Mesenchymal stem cell (in vitro differentiated cells and primary cell): ENCODE measurements at regions not wholly inside any gene's neighbourhood (a gene's known extent, or its start where the extent isn't known, plus 50 kb on each side); places are given as distances from the start of the nearest gene placed in this dataset.

Source experiments
- DNase-seq: peaks from one replicate; pipeline ENCODE4 v3.0.0-alpha.2; 2013
- H2AFZ ChIP-seq: one replicate; pipeline ENCODE4 v1.6.1; 2013; ENCODE audit warnings: low read depth, mild to moderate bottlenecking, control low read depth, inconsistent platforms, low read length, moderate library complexity
- H2AK5ac ChIP-seq: 2 replicates; pipeline ENCODE4 v1.6.1; 2013; ENCODE audit warnings: low read length, moderate library complexity, mild to moderate bottlenecking, inconsistent platforms; ENCODE audit not compliant: severe bottlenecking
- H2BK120ac ChIP-seq: one replicate; pipeline ENCODE4 v1.6.1; 2013; ENCODE audit warnings: low read depth, mild to moderate bottlenecking, inconsistent platforms, low read length, moderate library complexity
- H2BK12ac ChIP-seq, 2 experiments: one replicate each; pipeline ENCODE4 v1.6.1; 2013; ENCODE audit warnings: inconsistent platforms in 2 of 2, low read length in 2 of 2, mild to moderate bottlenecking in 2 of 2, moderate library complexity in 2 of 2, control low read depth in 1 of 2
- H2BK15ac ChIP-seq: one replicate; pipeline ENCODE4 v1.6.1; 2013; ENCODE audit warnings: mild to moderate bottlenecking, low read depth, inconsistent platforms; ENCODE audit not compliant: poor library complexity, severe bottlenecking
- H2BK5ac ChIP-seq: 2 replicates; pipeline ENCODE4 v1.6.1; 2013; ENCODE audit warnings: low read depth, mild to moderate bottlenecking, low read length, control low read depth, inconsistent platforms; ENCODE audit not compliant: poor library complexity, severe bottlenecking
- H3K14ac ChIP-seq, 2 experiments: one replicate each; pipeline ENCODE4 v1.6.1; 2013; ENCODE audit warnings: inconsistent platforms in 2 of 2, low read length in 2 of 2, control low read depth in 1 of 2, mild to moderate bottlenecking in 1 of 2, moderate library complexity in 1 of 2
- H3K18ac ChIP-seq, 2 experiments: one replicate each; pipeline ENCODE4 v1.6.1; 2013; ENCODE audit warnings: inconsistent platforms in 2 of 2, low read length in 2 of 2, control low read depth in 1 of 2, low read depth in 1 of 2, mild to moderate bottlenecking in 1 of 2
- H3K23ac ChIP-seq, 2 experiments: one replicate each; pipeline ENCODE4 v1.6.1; 2013; ENCODE audit warnings: inconsistent platforms in 2 of 2, low read length in 2 of 2, mild to moderate bottlenecking in 2 of 2, moderate library complexity in 2 of 2, control low read depth in 1 of 2
- H3K27ac ChIP-seq: 2 replicates; pipeline ENCODE4 v1.5.1; 2013; ENCODE audit warnings: mild to moderate bottlenecking, moderate library complexity, low read length, control low read depth, inconsistent platforms; ENCODE audit not compliant: poor library complexity, severe bottlenecking
- H3K27me3 ChIP-seq, 2 experiments: 2 replicates each; pipeline versions ENCODE4 v1.6.1 to v1.7.0; 2013; ENCODE audit warnings: low read length in 2 of 2, mild to moderate bottlenecking in 2 of 2, moderate library complexity in 2 of 2, control low read depth in 1 of 2, inconsistent platforms in 1 of 2; ENCODE audit not compliant: control insufficient read depth in 1 of 2, insufficient read depth in 1 of 2
- H3K36me3 ChIP-seq, 2 experiments: 2 replicates each; pipeline versions ENCODE4 v1.6.1 to v1.7.0; 2013; ENCODE audit warnings: low read length in 2 of 2, control low read depth in 1 of 2, inconsistent platforms in 1 of 2, low read depth in 1 of 2, mild to moderate bottlenecking in 1 of 2; ENCODE audit not compliant: insufficient read depth in 2 of 2, control insufficient read depth in 1 of 2
- H3K4ac ChIP-seq, 2 experiments: one replicate each; pipeline ENCODE4 v1.6.1; 2013; ENCODE audit warnings: inconsistent platforms in 2 of 2, low read length in 2 of 2, mild to moderate bottlenecking in 2 of 2, moderate library complexity in 2 of 2, control low read depth in 1 of 2, low read depth in 1 of 2
- H3K4me1 ChIP-seq: 2 replicates; pipeline ENCODE4 v1.6.1; 2013; ENCODE audit warnings: low read depth, low read length, control low read depth; ENCODE audit not compliant: control insufficient read depth, insufficient read depth
- H3K4me2 ChIP-seq: 2 replicates; pipeline ENCODE4 v1.6.1; 2013; ENCODE audit warnings: low read length, mild to moderate bottlenecking, inconsistent platforms; ENCODE audit not compliant: poor library complexity, severe bottlenecking
- H3K4me3 ChIP-seq, 2 experiments: 2 replicates each; pipeline versions ENCODE4 v1.5.1 to v1.7.0; 2013; ENCODE audit warnings: low read length in 2 of 2, mild to moderate bottlenecking in 2 of 2, control low read depth in 1 of 2, low read depth in 1 of 2; ENCODE audit not compliant: insufficient read depth in 1 of 2
- H3K79me1 ChIP-seq: replicated peaks from 2 replicates; pipeline ENCODE4 v1.6.1; 2013; ENCODE audit warnings: mild to moderate bottlenecking, control low read depth, low read length, inconsistent platforms; ENCODE audit not compliant: poor library complexity, severe bottlenecking
- H3K9ac ChIP-seq: 2 replicates; pipeline ENCODE4 v1.7.0; 2013; ENCODE audit warnings: mild to moderate bottlenecking, low read length, moderate library complexity
- H3K9me3 ChIP-seq: 2 replicates; pipeline ENCODE4 v1.7.0; 2013; ENCODE audit warnings: mild to moderate bottlenecking, low read length; ENCODE audit not compliant: control insufficient read depth
- H4K8ac ChIP-seq: one replicate; pipeline ENCODE4 v1.6.1; 2013; ENCODE audit warnings: inconsistent platforms, mild to moderate bottlenecking, low read length, moderate library complexity
- H4K91ac ChIP-seq: one replicate; pipeline ENCODE4 v1.6.1; 2013; ENCODE audit warnings: mild to moderate bottlenecking, low read length, inconsistent platforms
- WGBS: methylation state at CpG from one replicate; pipeline ENCODE4 v1.1.7; 2013; ENCODE audit warnings: mixed read lengths; 5-methylcytosine and 5-hydroxymethylcytosine counted together

DNA sequence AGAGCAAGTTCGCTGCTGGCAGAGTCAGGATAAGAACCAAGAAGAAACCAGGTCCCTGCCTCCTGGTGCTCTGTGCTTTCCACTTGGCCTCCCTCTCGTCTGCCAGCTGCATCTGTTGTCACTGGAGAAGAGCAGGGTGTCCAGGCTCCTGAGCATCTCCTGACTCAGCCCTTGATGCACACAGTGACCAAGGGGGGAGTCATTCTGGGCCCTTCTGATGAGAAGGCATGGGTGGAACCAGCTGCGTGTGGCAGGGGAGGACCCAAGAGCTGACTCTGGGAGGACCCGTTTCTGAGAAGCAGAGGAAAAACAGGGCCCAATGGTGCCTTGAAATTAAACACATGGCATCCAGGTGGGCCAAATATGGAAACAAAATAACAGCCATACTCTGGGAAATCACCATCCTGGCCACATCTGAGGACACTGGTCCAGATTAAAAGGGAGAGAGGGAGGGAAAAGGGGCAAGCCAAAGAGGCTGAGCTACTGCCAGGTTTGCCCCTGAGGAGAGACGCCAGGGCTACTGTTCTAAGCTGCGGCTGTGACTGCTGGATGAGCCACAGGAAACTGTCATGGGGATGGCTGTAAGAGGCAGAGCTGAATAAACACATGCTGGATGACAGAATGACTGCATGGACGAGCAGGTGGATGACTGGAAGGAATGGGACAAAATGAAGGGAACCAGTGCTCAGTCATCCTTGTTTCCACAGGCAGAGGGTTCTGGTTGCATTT is 58.1 kb upstream of the CA12 start:
- no peak overlapping the region for H3K23ac ChIP-seq
- no peak for DNase-seq
- no peak overlapping the region for H2AK5ac ChIP-seq
- H2BK12ac ChIP-seq = no peak overlapping the region
- H2BK120ac ChIP-seq = no peak overlapping the region
- H3K4ac ChIP-seq = no peak overlapping the region
- no peak overlapping the region for H3K4me3 ChIP-seq
- no peak overlapping the region for H2AFZ ChIP-seq
- H2BK5ac ChIP-seq = no peak overlapping the region
- H3K27me3 ChIP-seq = peaks cover 4 to 10% of the 10 kb centered on the region in 2 experiments
- H3K79me1 ChIP-seq = no peaks in the 10 kb centered on the region
- no peak overlapping the region for H4K8ac ChIP-seq
- H3K9ac ChIP-seq = no peak overlapping the region
- H3K36me3 ChIP-seq = no peaks in the 10 kb centered on the region
- H3K27ac ChIP-seq = no peak overlapping the region
- WGBS = 70% methylated on average over 7 of the region's 7 CpGs
- no peak overlapping the region for H3K18ac ChIP-seq
- H3K4me1 ChIP-seq = peaks cover 10% of the 10 kb centered on the region
- H2BK15ac ChIP-seq = no peak overlapping the region
- H3K14ac ChIP-seq = no peak overlapping the region
- H4K91ac ChIP-seq = no peak overlapping the region
- no peaks in the 10 kb centered on the region for H3K9me3 ChIP-seq
- H3K4me2 ChIP-seq = no peak overlapping the region

GRCh38 chr15:63440265-63440648 is 58.6 kb upstream of the CA12 start:
- Histone ChIP-seq H3K4me1 (peaks cover 10% of the 10 kb centered on the region), H3K9me3 (no peaks in the 10 kb centered on the region), H3K14ac (no peak overlapping the region), H3K18ac (no peak overlapping the region), H3K4ac (no peak overlapping the region), H2BK12ac (no peak overlapping the region), H3K4me2 (no peak overlapping the region), H3K36me3 (no peaks in the 10 kb centered on the region), H4K8ac (no peak overlapping the region), H2BK15ac (no peak overlapping the region), H2AK5ac (no peak overlapping the region), H3K27ac (no peak overlapping the region), H2BK5ac (no peak overlapping the region), H4K91ac (no peak overlapping the region), H2BK120ac (no peak overlapping the region), H3K79me1 (no peaks in the 10 kb centered on the region), H3K9ac (no peak overlapping the region), H2AFZ (no peak overlapping the region), H3K23ac (no peak overlapping the region), H3K4me3 (no peak overlapping the region), H3K27me3 (peaks cover 4 to 10% of the 10 kb centered on the region in 2 experiments)
- WGBS = 100% methylated on average over 2 of the region's 3 CpGs
- DNase-seq = no peak

GRCh38 chr15:63440756-63441155 is 59.1 kb upstream of the CA12 start:
- Histone ChIP-seq H3K9me3 (no peaks in the 10 kb centered on the region), H3K4me3 (no peak overlapping the region), H4K8ac (no peak overlapping the region), H3K18ac (peak overlapping the region in 1 of 2 experiments; percentile 5), H3K4ac (no peak overlapping the region), H3K36me3 (no peaks in the 10 kb centered on the region), H2BK120ac (no peak overlapping the region), H2BK5ac (no peak overlapping the region), H3K79me1 (no peaks in the 10 kb centered on the region), H2AFZ (no peak overlapping the region), H3K14ac (no peak overlapping the region), H3K27ac (no peak overlapping the region), H4K91ac (no peak overlapping the region), H3K4me1 (peaks cover 9% of the 10 kb centered on the region), H3K23ac (no peak overlapping the region), H2AK5ac (no peak overlapping the region), H2BK12ac (no peak overlapping the region), H3K9ac (no peak overlapping the region), H3K4me2 (no peak overlapping the region), H2BK15ac (no peak overlapping the region), H3K27me3 (peaks cover 4 to 10% of the 10 kb centered on the region in 2 experiments)
- no peak for DNase-seq
- WGBS = 85% methylated on average over 6 of the region's 6 CpGs

- Histone ChIP-seq H3K36me3 (no peaks in the 10 kb centered on the region), H3K18ac (no peak overlapping the region), H2BK15ac (no peak overlapping the region), H2AK5ac (no peak overlapping the region), H2BK5ac (no peak overlapping the region), H3K14ac (no peak overlapping the region), H3K4me1 (peaks cover 8% of the 10 kb centered on the region), H2BK12ac (no peak overlapping the region), H3K4me2 (no peak overlapping the region), H2BK120ac (no peak overlapping the region), H4K91ac (no peak overlapping the region), H3K4me3 (no peak overlapping the region), H3K27ac (no peak overlapping the region), H3K79me1 (no peaks in the 10 kb centered on the region), H3K23ac (no peak overlapping the region), H2AFZ (no peak overlapping the region), H3K27me3 (peaks cover 4 to 10% of the 10 kb centered on the region in 2 experiments), H4K8ac (no peak overlapping the region), H3K4ac (no peak overlapping the region), H3K9ac (no peak overlapping the region), H3K9me3 (no peaks in the 10 kb centered on the region)
- 100% methylated on average over 2 of the region's 2 CpGs for WGBS
- no peak for DNase-seq
These were observed 59.6 kb upstream of the CA12 start for GRCh38 chr15:63441266-63441665.
